Activated T-helper 17 cell treated with anti-CD3 and anti-CD28 coated beads, Interleukin-2, amount 50 U/mL, for 72 hours (primary cell): ENCODE measurements at regions not wholly inside any gene's neighbourhood (a gene's known extent, or its start where the extent isn't known, plus 50 kb on each side); places are given as distances from the start of the nearest gene placed in this dataset.
"Not testable (repeated sequence)": the region's sequence is repeated elsewhere in the genome, so short reads cannot be mapped to it uniquely, and the experiment has no call there.

ENCODE experiments used
- ATAC-seq: fragments of 150-1000 bp; cut with Tn5 transposase; replicated peaks from 2 replicates; pipeline ENCODE4 v1.10.0; 2021; ENCODE audit warnings: mild to moderate bottlenecking, moderate library complexity
- H3K27ac Mint-ChIP-seq: one replicate; pipeline ENCODE4 v1.8.0; 2022; ENCODE audit warnings: mixed read lengths
- H3K27me3 Mint-ChIP-seq: one replicate; pipeline ENCODE4 v1.8.0; 2022; ENCODE audit warnings: mixed read lengths
- H3K36me3 Mint-ChIP-seq: one replicate; pipeline ENCODE4 v1.8.0; 2022; ENCODE audit warnings: low read depth, mild to moderate bottlenecking, mixed read lengths
- H3K4me1 Mint-ChIP-seq: one replicate; pipeline ENCODE4 v1.8.0; 2022; ENCODE audit warnings: mixed read lengths
- H3K4me3 Mint-ChIP-seq: one replicate; pipeline ENCODE4 v1.8.0; 2022; ENCODE audit warnings: mild to moderate bottlenecking, mixed read lengths
- H3K9me3 Mint-ChIP-seq: one replicate; pipeline ENCODE4 v1.8.0; 2022; ENCODE audit warnings: mixed read lengths

- no peaks in the 10 kb centered on the region for H3K4me1 Mint-ChIP-seq
- no peak overlapping the region for H3K27ac Mint-ChIP-seq
- no peaks in the 10 kb centered on the region for H3K36me3 Mint-ChIP-seq
- H3K27me3 Mint-ChIP-seq, result peaks cover 51% of the 10 kb centered on the region
- H3K9me3 Mint-ChIP-seq, result peaks cover 12% of the 10 kb centered on the region
- no peak overlapping the region for H3K4me3 Mint-ChIP-seq
- ATAC-seq, result no peak
Measured at GRCh38 chr7:8314566-8314965, 52.6 kb upstream of the ICA1 start.

- Mint-ChIP-seq H3K4me1 (no peaks in the 10 kb centered on the region), H3K4me3 (no peak overlapping the region)
- no peak for ATAC-seq
Measured at GRCh38 chr7:8319115-8319514, 57.1 kb upstream of the ICA1 start.

GRCh38 chr7:8320174-8320573 lies 58.2 kb upstream of the ICA1 start:
- Mint-ChIP-seq H3K4me3 (no peak overlapping the region), H3K9me3 (peaks cover 5% of the 10 kb centered on the region), H3K27ac (no peak overlapping the region), H3K36me3 (no peaks in the 10 kb centered on the region), H3K4me1 (no peaks in the 10 kb centered on the region), H3K27me3 (peaks cover 39% of the 10 kb centered on the region)
- no peak for ATAC-seq

More at GRCh38 chr7:8319115-8319514, 57.1 kb upstream of the ICA1 start:
- Mint-ChIP-seq H3K27me3 (peaks cover 39% of the 10 kb centered on the region), H3K27ac (no peak overlapping the region), H3K36me3 (no peaks in the 10 kb centered on the region), H3K9me3 (peaks cover 5% of the 10 kb centered on the region)

- Mint-ChIP-seq H3K27me3 (peaks cover 30% of the 10 kb centered on the region), H3K36me3 (no peaks in the 10 kb centered on the region), H3K27ac (no peak overlapping the region), H3K4me3 (no peak overlapping the region), H3K9me3 (peaks cover 5% of the 10 kb centered on the region), H3K4me1 (no peaks in the 10 kb centered on the region)
- ATAC-seq, result no peak
Measured at GRCh38 chr7:8321312-8321711, 59.3 kb upstream of the ICA1 start.

- Mint-ChIP-seq H3K27ac (no peak overlapping the region), H3K36me3 (no peaks in the 10 kb centered on the region), H3K27me3 (peaks cover 21% of the 10 kb centered on the region), H3K9me3 (no peaks in the 10 kb centered on the region), H3K4me3 (no peak overlapping the region), H3K4me1 (no peaks in the 10 kb centered on the region)
- ATAC-seq, result no peak
Measured at GRCh38 chr7:8322667-8323066, 60.7 kb upstream of the ICA1 start.

- Mint-ChIP-seq H3K27me3 (peaks cover 16% of the 10 kb centered on the region), H3K36me3 (no peaks in the 10 kb centered on the region), H3K27ac (no peak overlapping the region)
Measured at GRCh38 chr7:8325067-8325466, 63.1 kb upstream of the ICA1 start.

GRCh38 chr7:8327199-8327598 lies 65.2 kb upstream of the ICA1 start:
- Mint-ChIP-seq H3K36me3 (no peaks in the 10 kb centered on the region), H3K4me3 (no peak overlapping the region), H3K4me1 (no peaks in the 10 kb centered on the region), H3K9me3 (no peaks in the 10 kb centered on the region), H3K27ac (no peak overlapping the region), H3K27me3 (peaks cover 26% of the 10 kb centered on the region)
- no peak for ATAC-seq

More at GRCh38 chr7:8325067-8325466, 63.1 kb upstream of the ICA1 start:
- H3K9me3 Mint-ChIP-seq, result no peaks in the 10 kb centered on the region
- ATAC-seq, result no peak
- no peaks in the 10 kb centered on the region for H3K4me1 Mint-ChIP-seq
- no peak overlapping the region for H3K4me3 Mint-ChIP-seq

GRCh38 chr7:8338206-8338605 lies 76.2 kb upstream of the ICA1 start:
- Mint-ChIP-seq H3K4me3 (no peak overlapping the region), H3K9me3 (no peaks in the 10 kb centered on the region), H3K27me3 (peaks cover 15% of the 10 kb centered on the region), H3K4me1 (no peaks in the 10 kb centered on the region), H3K36me3 (no peaks in the 10 kb centered on the region), H3K27ac (no peak overlapping the region)
- ATAC-seq, result no peak

GRCh38 chr7:8343556-8343955 lies 81.6 kb upstream of the ICA1 start:
- no peak for ATAC-seq
- Mint-ChIP-seq H3K4me1 (no peaks in the 10 kb centered on the region), H3K27me3 (peaks cover 13% of the 10 kb centered on the region), H3K36me3 (no peaks in the 10 kb centered on the region), H3K4me3 (no peak overlapping the region), H3K27ac (no peak overlapping the region), H3K9me3 (no peaks in the 10 kb centered on the region)

GRCh38 chr7:8347395-8347794 lies 85.4 kb upstream of the ICA1 start:
- peaks cover 19% of the 10 kb centered on the region for H3K27me3 Mint-ChIP-seq
- not testable (repeated sequence) for H3K4me3 Mint-ChIP-seq, H3K36me3 Mint-ChIP-seq, H3K27ac Mint-ChIP-seq, ATAC-seq, H3K9me3 Mint-ChIP-seq, H3K4me1 Mint-ChIP-seq

GRCh38 chr7:8351654-8352053 lies 81.8 kb upstream of the NXPH1 start:
- not testable (repeated sequence) for ATAC-seq, H3K27ac Mint-ChIP-seq, H3K4me1 Mint-ChIP-seq, H3K9me3 Mint-ChIP-seq, H3K36me3 Mint-ChIP-seq, H3K4me3 Mint-ChIP-seq
- H3K27me3 Mint-ChIP-seq, result peaks cover 13% of the 10 kb centered on the region

GRCh38 chr7:8353991-8354390 lies 79.4 kb upstream of the NXPH1 start:
- Mint-ChIP-seq H3K9me3 (no peaks in the 10 kb centered on the region), H3K36me3 (no peaks in the 10 kb centered on the region), H3K27me3 (peaks cover 6% of the 10 kb centered on the region), H3K27ac (no peak overlapping the region), H3K4me3 (no peak overlapping the region), H3K4me1 (no peaks in the 10 kb centered on the region)
- no peak for ATAC-seq

- Mint-ChIP-seq H3K9me3 (no peaks in the 10 kb centered on the region), H3K27ac (no peak overlapping the region), H3K27me3 (peaks cover 3% of the 10 kb centered on the region), H3K36me3 (no peaks in the 10 kb centered on the region), H3K4me1 (no peaks in the 10 kb centered on the region), H3K4me3 (no peak overlapping the region)
- no peak for ATAC-seq
Measured at GRCh38 chr7:8354503-8354902, 78.9 kb upstream of the NXPH1 start.

- Mint-ChIP-seq H3K4me1 (no peaks in the 10 kb centered on the region), H3K4me3 (no peak overlapping the region), H3K27me3 (no peaks in the 10 kb centered on the region), H3K27ac (no peak overlapping the region), H3K9me3 (no peaks in the 10 kb centered on the region), H3K36me3 (no peaks in the 10 kb centered on the region)
- ATAC-seq, result no peak
Measured at GRCh38 chr7:8356071-8356470, 77.3 kb upstream of the NXPH1 start.

GRCh38 chr7:8357536-8357935 lies 75.9 kb upstream of the NXPH1 start:
- Mint-ChIP-seq H3K4me3 (no peak overlapping the region), H3K4me1 (no peaks in the 10 kb centered on the region), H3K36me3 (no peaks in the 10 kb centered on the region), H3K27me3 (no peaks in the 10 kb centered on the region), H3K9me3 (no peaks in the 10 kb centered on the region), H3K27ac (no peak overlapping the region)
- no peak for ATAC-seq

- no peak overlapping the region for H3K4me3 Mint-ChIP-seq
- no peaks in the 10 kb centered on the region for H3K36me3 Mint-ChIP-seq
- no peaks in the 10 kb centered on the region for H3K9me3 Mint-ChIP-seq
- no peak for ATAC-seq
- peaks cover 9% of the 10 kb centered on the region for H3K27me3 Mint-ChIP-seq
- no peaks in the 10 kb centered on the region for H3K4me1 Mint-ChIP-seq
- H3K27ac Mint-ChIP-seq, result no peak overlapping the region
Measured at GRCh38 chr7:8360564-8361153, 72.8 kb upstream of the NXPH1 start.
